B cell (primary cell): ENCODE measurements at regions not wholly inside any gene's neighbourhood (a gene's known extent, or its start where the extent isn't known, plus 50 kb on each side); places are given as distances from the start of the nearest gene placed in this dataset.

Source experiments
- ATAC-seq: fragments of 200-7000 bp; cut with Tn5 transposase; one replicate; pipeline ENCODE4 v1.10.0; 2021; ENCODE audit warnings: low read depth, mild to moderate bottlenecking, moderate number of reproducible peaks, moderate library complexity
- CTCF ChIA-PET: fragments of 350-600 bp; sonication (Branson Sonifier 250); formaldehyde crosslinking; loops from one replicate; lab custom pipeline; 2021; ENCODE audit warnings: antibody characterized with exemption, inconsistent platforms; lab: Charles Lee
- POLR2A ChIA-PET: fragments of 350-600 bp; sonication (Branson Sonifier 250); formaldehyde crosslinking; loops from one replicate; lab custom pipeline; 2021; ENCODE audit warnings: antibody characterized with exemption; lab: Charles Lee
- DNase-seq: peaks from one replicate; pipeline ENCODE4 v3.0.0; 2013
- H2AFZ ChIP-seq: 2 replicates; pipeline ENCODE4 v1.6.1; 2012; ENCODE audit warnings: mild to moderate bottlenecking, low read depth, low read length; ENCODE audit not compliant: insufficient read depth, poor library complexity, severe bottlenecking
- H3K27ac ChIP-seq, 2 donors: 1 replicate in 1 of 2; 2 replicates in 1 of 2; pipeline ENCODE4 v1.5.1; 2012 to 2013; ENCODE audit warnings: low read length in 2 of 2, mild to moderate bottlenecking in 2 of 2, moderate library complexity in 1 of 2
- H3K27me3 ChIP-seq, 4 experiments: fragments of 200-600 bp in 1 of 4; sonication (generic) in 1 of 4; replicated peaks in 1 of 4; 1 replicate in 2 of 4; 2 replicates in 2 of 4; pipeline versions ENCODE4 v1.6.1 to v1.7.0; 2013 to 2016; ENCODE audit warnings: low read length in 3 of 4, mild to moderate bottlenecking in 2 of 4, mixed read lengths in 1 of 4, moderate library complexity in 1 of 4; ENCODE audit not compliant: insufficient read depth in 4 of 4, control insufficient read depth in 3 of 4; ENCODE audit errors: control extremely low read depth in 1 of 4
- H3K36me3 ChIP-seq, 2 experiments: replicated peaks in 1 of 2; 1 replicate in 1 of 2; 2 replicates in 1 of 2; pipeline versions ENCODE4 v1.6.1 to v1.7.1; 2013; ENCODE audit warnings: low read length in 1 of 2; ENCODE audit not compliant: insufficient read depth in 2 of 2, control insufficient read depth in 1 of 2; ENCODE audit errors: control extremely low read depth in 1 of 2, extremely low read depth in 1 of 2
- H3K4me1 ChIP-seq, 2 donors: fragments of 200-600 bp in 1 of 2; sonication (generic) in 1 of 2; 1 replicate in 1 of 2; 2 replicates in 1 of 2; pipeline versions ENCODE4 v1.5.1 to v1.6.1; 2013 to 2017; ENCODE audit warnings: low read length in 2 of 2; ENCODE audit not compliant: control insufficient read depth in 2 of 2, insufficient read depth in 2 of 2
- H3K4me2 ChIP-seq: replicated peaks from 2 replicates; pipeline ENCODE3; 2012; ENCODE audit warnings: mild to moderate bottlenecking, low read depth, low read length; ENCODE audit not compliant: poor library complexity, severe bottlenecking
- H3K4me3 ChIP-seq, 5 experiments: fragments of 200-600 bp in 1 of 5; sonication (generic) in 1 of 5; 1 replicate in 3 of 5; 2 replicates in 2 of 5; pipeline versions ENCODE4 v1.5.1 to v1.7.0; 2011 to 2016; ENCODE audit warnings: low read length in 4 of 5, mild to moderate bottlenecking in 4 of 5, low read depth in 2 of 5, control low read depth in 1 of 5, moderate library complexity in 1 of 5; ENCODE audit not compliant: insufficient read depth in 1 of 5; ENCODE audit errors: control extremely low read depth in 1 of 5, extremely low read depth in 1 of 5
- H3K79me2 ChIP-seq: fragments of 200-600 bp; sonication (generic); one replicate; pipeline ENCODE4 v1.6.0; 2016; ENCODE audit warnings: low read length; ENCODE audit not compliant: control insufficient read depth, insufficient read depth
- H3K9ac ChIP-seq: fragments of 200-600 bp; sonication (generic); 2 replicates; pipeline ENCODE4 v1.6.1; 2017; ENCODE audit warnings: mild to moderate bottlenecking, low read length, moderate library complexity
- H3K9me3 ChIP-seq, 3 donors: one replicate each; pipeline versions ENCODE4 v1.6.1 to v1.7.1; 2013; ENCODE audit warnings: low read length in 2 of 3; ENCODE audit not compliant: control insufficient read depth in 2 of 3, insufficient read depth in 1 of 3; ENCODE audit errors: control extremely low read depth in 1 of 3
- H4K20me1 ChIP-seq: 2 replicates; pipeline ENCODE4 v1.6.0; 2012; ENCODE audit warnings: mild to moderate bottlenecking, low read length; ENCODE audit not compliant: insufficient read depth, control insufficient read depth, poor library complexity, severe bottlenecking
- H3K27ac Mint-ChIP-seq: one replicate; pipeline ENCODE4 v1.8.0; 2021; ENCODE audit warnings: mixed read lengths
- H3K27me3 Mint-ChIP-seq: one replicate; pipeline ENCODE4 v1.8.0; 2021; ENCODE audit warnings: mixed read lengths
- H3K4me1 Mint-ChIP-seq: one replicate; pipeline ENCODE4 v1.8.0; 2021; ENCODE audit warnings: mixed read lengths
- H3K4me3 Mint-ChIP-seq: one replicate; pipeline ENCODE4 v1.8.0; 2021; ENCODE audit warnings: mixed read lengths
- H3K9me3 Mint-ChIP-seq: one replicate; pipeline ENCODE4 v1.8.0; 2022; ENCODE audit warnings: mixed read lengths; ENCODE audit not compliant: insufficient read depth
- EZH2 ChIP-seq: IDR thresholded peaks from 2 replicates; pipeline ENCODE4 v1.6.1; 2012; ENCODE audit warnings: borderline replicate concordance, low read depth, mild to moderate bottlenecking, moderate library complexity, low read length; ENCODE audit not compliant: insufficient read depth, poor library complexity, severe bottlenecking
- intact Hi-C: fragments of 100-400 bp; cut with micrococcal nuclease; formaldehyde crosslinking; loops from one replicate; pipeline ENCODE4 v1.10.0; 2022
- TF ChIP-seq, protein P1 (sequence below): fragments of 200-600 bp; IDR thresholded peaks from one replicate; pipeline ENCODE4 v1.8.0; 2022; ENCODE audit warnings: antibody characterized with exemption, mild to moderate bottlenecking

DNA sequence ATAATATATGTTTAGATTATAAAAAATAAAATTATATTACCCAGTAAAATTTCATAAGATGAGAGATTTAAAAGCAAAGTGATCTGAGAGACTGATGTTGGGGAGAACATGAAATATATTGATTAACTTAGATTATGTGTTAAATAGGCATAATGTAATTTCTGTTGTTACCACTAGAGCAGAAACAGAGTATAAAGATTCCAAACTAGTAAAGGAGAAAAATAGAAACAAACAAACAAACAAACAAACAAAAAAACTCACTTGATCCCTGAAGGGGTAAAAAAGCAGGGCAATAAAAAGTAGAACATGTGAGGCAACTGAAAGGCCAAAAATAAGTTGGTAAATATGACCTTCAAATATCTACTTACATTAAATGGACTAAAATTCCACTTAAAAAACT, 640.4 kb upstream of the RGS18 start:
- Histone ChIP-seq H2AFZ (no peak overlapping the region), H4K20me1 (no peaks in the 10 kb centered on the region), H3K79me2 (no peaks in the 10 kb centered on the region), H3K4me2 (no peak overlapping the region), H3K4me1 (no peaks in the 10 kb centered on the region), H3K9ac (no peak overlapping the region), H3K4me3 (no peak overlapping the region), H3K27ac (no peak overlapping the region), H3K27me3 (no peaks in the 10 kb centered on the region), H3K9me3 (peaks cover 0 to 1% (median 0%) of the 10 kb centered on the region in 3 donors), H3K36me3 (no peaks in the 10 kb centered on the region)
- DNase-seq (no peak), ATAC-seq (no peak)
- CTCF ChIA-PET, result no interaction called here
- POLR2A ChIA-PET, result no interaction called here
- Mint-ChIP-seq H3K27ac (no peak overlapping the region), H3K27me3 (no peaks in the 10 kb centered on the region), H3K9me3 (no peaks in the 10 kb centered on the region), H3K4me3 (no peak overlapping the region), H3K4me1 (no peaks in the 10 kb centered on the region)
- intact Hi-C loops, result no loop called here
- TF ChIP-seq, protein P1, sequence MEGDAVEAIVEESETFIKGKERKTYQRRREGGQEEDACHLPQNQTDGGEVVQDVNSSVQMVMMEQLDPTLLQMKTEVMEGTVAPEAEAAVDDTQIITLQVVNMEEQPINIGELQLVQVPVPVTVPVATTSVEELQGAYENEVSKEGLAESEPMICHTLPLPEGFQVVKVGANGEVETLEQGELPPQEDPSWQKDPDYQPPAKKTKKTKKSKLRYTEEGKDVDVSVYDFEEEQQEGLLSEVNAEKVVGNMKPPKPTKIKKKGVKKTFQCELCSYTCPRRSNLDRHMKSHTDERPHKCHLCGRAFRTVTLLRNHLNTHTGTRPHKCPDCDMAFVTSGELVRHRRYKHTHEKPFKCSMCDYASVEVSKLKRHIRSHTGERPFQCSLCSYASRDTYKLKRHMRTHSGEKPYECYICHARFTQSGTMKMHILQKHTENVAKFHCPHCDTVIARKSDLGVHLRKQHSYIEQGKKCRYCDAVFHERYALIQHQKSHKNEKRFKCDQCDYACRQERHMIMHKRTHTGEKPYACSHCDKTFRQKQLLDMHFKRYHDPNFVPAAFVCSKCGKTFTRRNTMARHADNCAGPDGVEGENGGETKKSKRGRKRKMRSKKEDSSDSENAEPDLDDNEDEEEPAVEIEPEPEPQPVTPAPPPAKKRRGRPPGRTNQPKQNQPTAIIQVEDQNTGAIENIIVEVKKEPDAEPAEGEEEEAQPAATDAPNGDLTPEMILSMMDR, result no peak
- TF ChIP-seq EZH2, result no peak

DNA sequence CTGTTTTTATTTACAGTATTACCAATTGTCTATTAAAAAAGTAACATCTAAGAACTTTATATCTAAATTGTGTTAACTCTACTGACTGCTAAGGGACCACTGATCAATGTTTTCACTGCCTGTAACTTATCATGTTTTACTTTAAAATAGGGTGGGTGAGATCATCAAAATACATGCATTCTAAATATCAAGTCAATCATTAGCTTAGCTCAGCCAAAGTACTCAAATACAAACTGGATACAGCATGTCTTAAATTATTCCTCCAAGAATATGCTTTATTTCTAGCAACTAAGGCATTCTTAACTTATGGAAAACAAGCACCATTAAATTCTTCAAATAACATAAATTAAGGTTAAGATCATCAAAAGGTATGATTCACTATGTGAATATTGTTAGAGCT, 638.7 kb upstream of the RGS18 start:
- ATAC-seq (no peak), DNase-seq (no peak)
- Histone ChIP-seq H2AFZ (no peak overlapping the region), H3K27me3 (no peaks in the 10 kb centered on the region), H3K4me3 (no peak overlapping the region), H4K20me1 (no peaks in the 10 kb centered on the region), H3K4me2 (no peak overlapping the region), H3K79me2 (no peaks in the 10 kb centered on the region), H3K9me3 (peaks cover 0 to 3% (median 1%) of the 10 kb centered on the region in 3 donors), H3K9ac (no peak overlapping the region), H3K36me3 (no peaks in the 10 kb centered on the region), H3K4me1 (no peaks in the 10 kb centered on the region), H3K27ac (no peak overlapping the region)
- no peaks in the 10 kb centered on the region for H3K4me1 Mint-ChIP-seq
- H3K27ac Mint-ChIP-seq, result no peak overlapping the region
- H3K9me3 Mint-ChIP-seq, result no peaks in the 10 kb centered on the region
- intact Hi-C loops, result no loop called here
- CTCF ChIA-PET, result no interaction called here
- POLR2A ChIA-PET, result no interaction called here
- no peak overlapping the region for H3K4me3 Mint-ChIP-seq
- TF ChIP-seq, protein P1, result no peak
- no peak for TF ChIP-seq EZH2
- no peaks in the 10 kb centered on the region for H3K27me3 Mint-ChIP-seq
